ENCODE measurements at regions not wholly inside any gene's neighbourhood (a gene's known extent, or its start where the extent isn't known, plus 50 kb on each side); places are given as distances from the start of the nearest gene placed in this dataset.

DNA sequence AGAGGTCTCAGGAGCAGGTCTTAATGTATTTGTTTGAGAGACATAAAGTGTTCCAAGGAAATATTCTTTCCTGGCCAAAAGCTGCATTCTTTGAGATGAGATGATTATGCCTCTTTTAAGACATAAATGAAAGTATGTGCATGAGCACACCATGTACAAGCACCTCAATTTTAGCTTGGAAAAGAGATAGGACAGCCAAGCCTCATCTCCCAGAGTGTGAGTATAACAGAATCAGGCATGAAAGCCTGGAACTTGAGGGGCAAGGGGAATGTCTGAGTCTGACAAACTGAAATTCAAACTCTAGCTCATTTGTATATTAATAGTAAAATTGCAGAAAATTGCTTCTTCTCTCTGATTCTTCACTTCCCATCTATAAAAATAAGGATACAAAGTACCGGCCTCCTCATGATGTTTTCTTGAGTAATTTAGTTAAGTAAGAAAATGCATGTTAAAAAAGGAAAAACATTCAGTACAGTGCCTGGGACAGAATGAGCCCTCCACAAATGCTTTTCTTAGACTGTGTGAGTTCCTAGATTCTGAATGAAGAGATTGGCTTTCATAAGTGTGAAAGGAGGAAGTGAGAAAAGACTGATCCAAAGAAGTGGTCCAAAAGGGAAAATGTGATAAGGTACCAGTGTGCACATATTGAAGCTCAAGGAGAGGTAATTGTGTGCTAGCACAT is 1260.9 kb upstream of the SORCS1 start:
- POLR2A ChIA-PET, result no interaction called here
- CTCF ChIA-PET, result no interaction called here

DNA sequence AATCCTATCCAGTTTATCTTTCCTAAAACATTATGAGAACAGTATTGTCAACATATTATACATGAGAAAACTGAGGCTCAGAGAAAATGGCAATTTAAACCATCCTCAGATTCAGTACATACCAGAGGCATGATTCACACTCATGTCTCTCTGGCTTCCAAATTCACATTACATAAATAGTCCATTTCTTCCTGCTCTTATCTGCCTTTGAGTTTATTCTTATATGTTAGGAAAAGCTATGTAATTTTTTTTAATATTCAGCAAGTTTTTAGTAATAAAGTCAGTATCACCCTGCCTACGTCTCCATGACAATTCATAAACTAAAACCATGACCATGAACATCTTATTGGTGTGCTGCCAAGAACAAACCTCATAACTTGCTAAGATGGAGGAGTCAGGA is 1260.2 kb upstream of the SORCS1 start:
- Histone ChIP-seq H3K4me3 (ENCODE audit: low read depth, low read length) (no peak overlapping the region), H3K27ac (ENCODE audit: extremely low read depth, low read depth, low read length) (no peak overlapping the region), H3K36me3 (ENCODE audit: control insufficient read depth in 2 of 2, insufficient read depth in 1 of 2, low read length in 2 of 2) (no peaks in the 10 kb centered on the region), H3K9me3 (ENCODE audit: control insufficient read depth, insufficient read depth, low read depth, low read length) (no peaks in the 10 kb centered on the region), H3K4me1 (ENCODE audit: control insufficient read depth, insufficient read depth, low read length) (no peaks in the 10 kb centered on the region)
- CTCF ChIA-PET, result no interaction called here
- TF ChIP-seq, protein P1, sequence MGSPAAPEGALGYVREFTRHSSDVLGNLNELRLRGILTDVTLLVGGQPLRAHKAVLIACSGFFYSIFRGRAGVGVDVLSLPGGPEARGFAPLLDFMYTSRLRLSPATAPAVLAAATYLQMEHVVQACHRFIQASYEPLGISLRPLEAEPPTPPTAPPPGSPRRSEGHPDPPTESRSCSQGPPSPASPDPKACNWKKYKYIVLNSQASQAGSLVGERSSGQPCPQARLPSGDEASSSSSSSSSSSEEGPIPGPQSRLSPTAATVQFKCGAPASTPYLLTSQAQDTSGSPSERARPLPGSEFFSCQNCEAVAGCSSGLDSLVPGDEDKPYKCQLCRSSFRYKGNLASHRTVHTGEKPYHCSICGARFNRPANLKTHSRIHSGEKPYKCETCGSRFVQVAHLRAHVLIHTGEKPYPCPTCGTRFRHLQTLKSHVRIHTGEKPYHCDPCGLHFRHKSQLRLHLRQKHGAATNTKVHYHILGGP (tag by site-specific recombination; IDR thresholded peaks at IDR 0.05), result no peak
- no peak for TF ChIP-seq ZNF175 (tag by site-specific recombination; IDR thresholded peaks at IDR 0.05)
- no peak for TF ChIP-seq TCF7L2 (IDR thresholded peaks at IDR 0.05; ENCODE audit: borderline replicate concordance, low read depth, low read length)
- TF ChIP-seq ZNF48 (tag by site-specific recombination; IDR thresholded peaks at IDR 0.05), result no peak
- TF ChIP-seq, protein P2, sequence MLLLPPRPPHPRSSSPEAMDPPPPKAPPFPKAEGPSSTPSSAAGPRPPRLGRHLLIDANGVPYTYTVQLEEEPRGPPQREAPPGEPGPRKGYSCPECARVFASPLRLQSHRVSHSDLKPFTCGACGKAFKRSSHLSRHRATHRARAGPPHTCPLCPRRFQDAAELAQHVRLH (tag by site-specific recombination; IDR thresholded peaks at IDR 0.05), result no peak
- no peak for TF ChIP-seq ZNF473 (tag by site-specific recombination; IDR thresholded peaks at IDR 0.05)
- TF ChIP-seq, protein P3, sequence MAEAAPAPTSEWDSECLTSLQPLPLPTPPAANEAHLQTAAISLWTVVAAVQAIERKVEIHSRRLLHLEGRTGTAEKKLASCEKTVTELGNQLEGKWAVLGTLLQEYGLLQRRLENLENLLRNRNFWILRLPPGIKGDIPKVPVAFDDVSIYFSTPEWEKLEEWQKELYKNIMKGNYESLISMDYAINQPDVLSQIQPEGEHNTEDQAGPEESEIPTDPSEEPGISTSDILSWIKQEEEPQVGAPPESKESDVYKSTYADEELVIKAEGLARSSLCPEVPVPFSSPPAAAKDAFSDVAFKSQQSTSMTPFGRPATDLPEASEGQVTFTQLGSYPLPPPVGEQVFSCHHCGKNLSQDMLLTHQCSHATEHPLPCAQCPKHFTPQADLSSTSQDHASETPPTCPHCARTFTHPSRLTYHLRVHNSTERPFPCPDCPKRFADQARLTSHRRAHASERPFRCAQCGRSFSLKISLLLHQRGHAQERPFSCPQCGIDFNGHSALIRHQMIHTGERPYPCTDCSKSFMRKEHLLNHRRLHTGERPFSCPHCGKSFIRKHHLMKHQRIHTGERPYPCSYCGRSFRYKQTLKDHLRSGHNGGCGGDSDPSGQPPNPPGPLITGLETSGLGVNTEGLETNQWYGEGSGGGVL (tag by site-specific recombination; IDR thresholded peaks at IDR 0.05), result no peak
- TF ChIP-seq ZNF707 (tag by site-specific recombination; IDR thresholded peaks at IDR 0.05), result no peak
- TF ChIP-seq ZNF266 (tag by site-specific recombination; IDR thresholded peaks at IDR 0.05; ENCODE audit: low read depth), result no peak
- POLR2A ChIA-PET, result no interaction called here

More for the DNA sequence above, 1260.9 kb upstream of the SORCS1 start:
- no peak for TF ChIP-seq HOXA7 (CRISPR knock-in tag; IDR thresholded peaks at IDR 0.05; ENCODE audit: borderline replicate concordance)
- TF ChIP-seq, protein P4, sequence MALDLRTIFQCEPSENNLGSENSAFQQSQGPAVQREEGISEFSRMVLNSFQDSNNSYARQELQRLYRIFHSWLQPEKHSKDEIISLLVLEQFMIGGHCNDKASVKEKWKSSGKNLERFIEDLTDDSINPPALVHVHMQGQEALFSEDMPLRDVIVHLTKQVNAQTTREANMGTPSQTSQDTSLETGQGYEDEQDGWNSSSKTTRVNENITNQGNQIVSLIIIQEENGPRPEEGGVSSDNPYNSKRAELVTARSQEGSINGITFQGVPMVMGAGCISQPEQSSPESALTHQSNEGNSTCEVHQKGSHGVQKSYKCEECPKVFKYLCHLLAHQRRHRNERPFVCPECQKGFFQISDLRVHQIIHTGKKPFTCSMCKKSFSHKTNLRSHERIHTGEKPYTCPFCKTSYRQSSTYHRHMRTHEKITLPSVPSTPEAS (tag by site-specific recombination; IDR thresholded peaks at IDR 0.05), result no peak
- TF ChIP-seq, protein P5, sequence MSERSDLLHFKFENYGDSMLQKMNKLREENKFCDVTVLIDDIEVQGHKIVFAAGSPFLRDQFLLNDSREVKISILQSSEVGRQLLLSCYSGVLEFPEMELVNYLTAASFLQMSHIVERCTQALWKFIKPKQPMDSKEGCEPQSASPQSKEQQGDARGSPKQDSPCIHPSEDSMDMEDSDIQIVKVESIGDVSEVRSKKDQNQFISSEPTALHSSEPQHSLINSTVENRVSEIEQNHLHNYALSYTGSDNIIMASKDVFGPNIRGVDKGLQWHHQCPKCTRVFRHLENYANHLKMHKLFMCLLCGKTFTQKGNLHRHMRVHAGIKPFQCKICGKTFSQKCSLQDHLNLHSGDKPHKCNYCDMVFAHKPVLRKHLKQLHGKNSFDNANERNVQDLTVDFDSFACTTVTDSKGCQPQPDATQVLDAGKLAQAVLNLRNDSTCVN (tag by site-specific recombination; optimal IDR thresholded peaks at IDR 0.05), result no peak
- no peak for TF ChIP-seq TRIM28 (IDR thresholded peaks at IDR 0.05; ENCODE audit: borderline replicate concordance, low read length)
- no peak for TF ChIP-seq ZNF677 (tag by site-specific recombination; IDR thresholded peaks at IDR 0.05)
- Histone ChIP-seq H3K4me1 (ENCODE audit: control insufficient read depth, insufficient read depth, low read length) (no peaks in the 10 kb centered on the region), H3K4me3 (ENCODE audit: low read depth, low read length) (no peak overlapping the region), H3K9me3 (ENCODE audit: control insufficient read depth, insufficient read depth, low read depth, low read length) (no peaks in the 10 kb centered on the region), H3K36me3 (ENCODE audit: control insufficient read depth in 2 of 2, insufficient read depth in 1 of 2, low read length in 2 of 2) (no peaks in the 10 kb centered on the region), H3K27ac (ENCODE audit: extremely low read depth, low read depth, low read length) (no peak overlapping the region)

DNA sequence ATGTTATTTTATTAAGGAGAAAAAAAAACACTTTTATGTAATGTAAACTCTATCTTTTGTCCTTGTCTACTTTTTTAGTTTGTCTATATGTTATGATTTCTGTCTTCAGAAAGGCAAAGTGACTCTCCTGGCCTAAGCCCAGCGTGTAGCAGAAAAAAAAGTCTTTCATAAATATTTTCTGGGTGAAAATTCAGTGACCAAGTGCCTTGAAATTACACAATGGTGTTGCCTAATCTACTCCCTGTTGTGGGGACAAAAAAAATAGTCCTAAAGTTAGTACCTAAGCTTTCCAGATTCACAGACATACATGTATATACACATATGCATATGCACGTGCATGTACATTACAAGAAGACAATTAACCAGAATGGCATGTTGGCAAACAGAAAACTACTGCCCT is 1257.8 kb upstream of the SORCS1 start:
- Histone ChIP-seq H3K4me1 (ENCODE audit: control insufficient read depth, insufficient read depth, low read length) (no peaks in the 10 kb centered on the region), H3K4me3 (ENCODE audit: low read depth, low read length) (no peak overlapping the region), H3K36me3 (ENCODE audit: control insufficient read depth in 2 of 2, insufficient read depth in 1 of 2, low read length in 2 of 2) (no peaks in the 10 kb centered on the region), H3K27ac (ENCODE audit: extremely low read depth, low read depth, low read length) (no peak overlapping the region), H3K9me3 (ENCODE audit: control insufficient read depth, insufficient read depth, low read depth, low read length) (no peaks in the 10 kb centered on the region)
- ChIA-PET POLR2A (no interaction called here), CTCF (no interaction called here)
- TF ChIP-seq ZNF132 (tag by site-specific recombination; IDR thresholded peaks at IDR 0.05; ENCODE audit: borderline replicate concordance) (no peak), PRDM1 (tag by site-specific recombination; IDR thresholded peaks at IDR 0.05) (no peak), ZNF391 (tag by site-specific recombination; IDR thresholded peaks at IDR 0.05; ENCODE audit: borderline replicate concordance, low read depth) (no peak), ZNF677 (tag by site-specific recombination; IDR thresholded peaks at IDR 0.05) (no peak), ZNF274 (IDR thresholded peaks at IDR 0.05; ENCODE audit: low read length) (no peak), ZNF274 (tag by site-specific recombination; IDR thresholded peaks at IDR 0.05; ENCODE audit: borderline replicate concordance) (no peak), ZNF335 (tag by site-specific recombination; conservative IDR thresholded peaks at IDR 0.05) (no peak), TCF7L2 (IDR thresholded peaks at IDR 0.05; ENCODE audit: borderline replicate concordance, low read depth, low read length) (no peak), SP3 (tag by site-specific recombination; IDR thresholded peaks at IDR 0.05) (no peak), KLF1 (tag by site-specific recombination; IDR thresholded peaks at IDR 0.05) (no peak), WT1 (tag by site-specific recombination; IDR thresholded peaks at IDR 0.05) (no peak), ZBTB7A (tag by site-specific recombination; IDR thresholded peaks at IDR 0.05; ENCODE audit: low read depth) (no peak)
- TF ChIP-seq, protein P6, sequence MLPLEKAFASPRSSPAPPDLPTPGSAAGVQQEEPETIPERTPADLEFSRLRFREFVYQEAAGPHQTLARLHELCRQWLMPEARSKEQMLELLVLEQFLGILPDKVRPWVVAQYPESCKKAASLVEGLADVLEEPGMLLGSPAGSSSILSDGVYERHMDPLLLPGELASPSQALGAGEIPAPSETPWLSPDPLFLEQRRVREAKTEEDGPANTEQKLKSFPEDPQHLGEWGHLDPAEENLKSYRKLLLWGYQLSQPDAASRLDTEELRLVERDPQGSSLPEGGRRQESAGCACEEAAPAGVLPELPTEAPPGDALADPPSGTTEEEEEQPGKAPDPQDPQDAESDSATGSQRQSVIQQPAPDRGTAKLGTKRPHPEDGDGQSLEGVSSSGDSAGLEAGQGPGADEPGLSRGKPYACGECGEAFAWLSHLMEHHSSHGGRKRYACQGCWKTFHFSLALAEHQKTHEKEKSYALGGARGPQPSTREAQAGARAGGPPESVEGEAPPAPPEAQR (tag by site-specific recombination; IDR thresholded peaks at IDR 0.05), result no peak
